ENCODE measurements at regions not wholly inside any gene's neighbourhood (a gene's known extent, or its start where the extent isn't known, plus 50 kb on each side); places are given as distances from the start of the nearest gene placed in this dataset.
"Not testable (repeated sequence)": the region's sequence is repeated elsewhere in the genome, so short reads cannot be mapped to it uniquely, and the experiment has no call there.

- DNase-seq (ENCODE audit: low read depth): no peak
- TF ChIP-seq CTCF (conservative IDR thresholded peaks at IDR 0.05; ENCODE audit: low read depth, low read length): no peak
- H3K4me3 ChIP-seq (ENCODE audit: low read depth, low read length): no peak overlapping the region
Measured at GRCh38 chr6:69489970-69490369, 306.8 kb downstream of the LMBRD1 start.

- no peak overlapping the region for H3K4me3 ChIP-seq (ENCODE audit: low read depth, low read length)
- peak; percentile 1 for DNase-seq (ENCODE audit: low read depth)
- peak; percentile 28 for TF ChIP-seq CTCF (conservative IDR thresholded peaks at IDR 0.05; ENCODE audit: low read depth, low read length)
Measured at GRCh38 chr6:69487688-69488087, 309.1 kb downstream of the LMBRD1 start.

GRCh38 chr6:69466979-69467570 is 329.7 kb downstream of the LMBRD1 start:
- no peak for TF ChIP-seq CTCF (conservative IDR thresholded peaks at IDR 0.05; ENCODE audit: low read depth, low read length)
- no peak for DNase-seq (ENCODE audit: low read depth)
- H3K4me3 ChIP-seq (ENCODE audit: low read depth, low read length): no peak overlapping the region

- no peak for DNase-seq (ENCODE audit: low read depth)
- TF ChIP-seq CTCF (conservative IDR thresholded peaks at IDR 0.05; ENCODE audit: low read depth, low read length): no peak
- no peak overlapping the region for H3K4me3 ChIP-seq (ENCODE audit: low read depth, low read length)
Measured at GRCh38 chr6:69465866-69466265, 330.9 kb downstream of the LMBRD1 start.

- DNase-seq (ENCODE audit: low read depth): no peak
- H3K4me3 ChIP-seq (ENCODE audit: low read depth, low read length): no peak overlapping the region
- no peak for TF ChIP-seq CTCF (conservative IDR thresholded peaks at IDR 0.05; ENCODE audit: low read depth, low read length)
Measured at GRCh38 chr6:69456086-69456485, 340.7 kb downstream of the LMBRD1 start.

GRCh38 chr6:69454619-69455018 is 342.2 kb downstream of the LMBRD1 start:
- H3K4me3 ChIP-seq (ENCODE audit: low read depth, low read length); DNase-seq (ENCODE audit: low read depth): not testable (repeated sequence)

GRCh38 chr6:69450493-69450892 is 346.3 kb downstream of the LMBRD1 start:
- DNase-seq (ENCODE audit: low read depth); H3K4me3 ChIP-seq (ENCODE audit: low read depth, low read length): not testable (repeated sequence)

GRCh38 chr6:69449887-69450286 is 346.9 kb downstream of the LMBRD1 start:
- H3K4me3 ChIP-seq (ENCODE audit: low read depth, low read length): no peak overlapping the region
- no peak for DNase-seq (ENCODE audit: low read depth)
- TF ChIP-seq CTCF (conservative IDR thresholded peaks at IDR 0.05; ENCODE audit: low read depth, low read length): no peak

Data from choroid plexus epithelial cell (primary cell).